ENCODE measurements at regions not wholly inside any gene's neighbourhood (a gene's known extent, or its start where the extent isn't known, plus 50 kb on each side); places are given as distances from the start of the nearest gene placed in this dataset.

GRCh38 chr3:20346369-20346768 lies 160.4 kb upstream of the SGO1 start:
- H4K91ac ChIP-seq (ENCODE audit: insufficient read length, low read depth, low read length): no peak overlapping the region
- no peak overlapping the region for H3K56ac ChIP-seq (ENCODE audit: insufficient read length, low read depth, low read length)
- no peak overlapping the region for H4K8ac ChIP-seq (replicated peaks; ENCODE audit: insufficient read length, low read depth, low read length)
- H3K9me3 ChIP-seq (ENCODE audit: control insufficient read depth, low read depth, low read length): no peaks in the 10 kb centered on the region
- H3K9ac ChIP-seq (ENCODE audit: extremely low read depth, insufficient read length, low read length): no peak overlapping the region
- no peak overlapping the region for H2BK5ac ChIP-seq (ENCODE audit: insufficient read length, low read length)
- Mint-ChIP-seq H3K4me1 (peaks cover 31 to 32% of the 10 kb centered on the region in 2 experiments), H3K36me3 (ENCODE audit: insufficient read depth in 1 of 3, low read depth in 3 of 3) (peaks cover 3 to 9% (median 8%) of the 10 kb centered on the region in 3 experiments; a peak in 5 of 7 replicates), H3K4me3 (no peak overlapping the region), H3K9me3 (peaks cover 6 to 12% of the 10 kb centered on the region in 2 experiments; a peak in 3 of 5 replicates), H3K27ac (no peak overlapping the region), H3K27me3 (ENCODE audit: low read depth) (no peaks in the 10 kb centered on the region; the same call in 1 of the 2 replicates)
- H2AFZ ChIP-seq (ENCODE audit: low read length): no peak overlapping the region
- no peak overlapping the region for H2AK5ac ChIP-seq (ENCODE audit: insufficient read length, low read length)
- no peaks in the 10 kb centered on the region for H3K79me2 ChIP-seq (ENCODE audit: insufficient read depth, low read length)
- H3T11ph ChIP-seq (ENCODE audit: low read length): no peak overlapping the region
- peaks cover 3% of the 10 kb centered on the region; the same call in 1 of the 2 replicates for H3K4me1 ChIP-seq (ENCODE audit: insufficient read depth, low read length)
- H4K5ac ChIP-seq (ENCODE audit: insufficient read length, low read depth, low read length): no peak overlapping the region
- no peak overlapping the region for H3K14ac ChIP-seq (ENCODE audit: insufficient read depth, low read length)
- H3K23ac ChIP-seq (ENCODE audit: insufficient read length, low read depth, low read length): no peak overlapping the region
- H4K20me1 ChIP-seq (ENCODE audit: control insufficient read depth, insufficient read depth, insufficient read length): no peaks in the 10 kb centered on the region
- H2BK12ac ChIP-seq (ENCODE audit: insufficient read length, low read depth, low read length): no peak overlapping the region
- WGBS (ENCODE audit: extremely low coverage, insufficient read length, low lambda C conversion rate): no CpG with 5 or more reads among the region's 1 CpG
- DNase-seq: no peak
- H3K4me2 ChIP-seq (ENCODE audit: insufficient read depth, insufficient read length, low read length): no peak overlapping the region
- H3K23me2 ChIP-seq (ENCODE audit: insufficient read length, low read depth, low read length, poor library complexity, severe bottlenecking): no peaks in the 10 kb centered on the region
- TF ChIP-seq CTCF (conservative IDR thresholded peaks at IDR 0.05): no peak
- no peaks in the 10 kb centered on the region for H3K27me3 ChIP-seq (ENCODE audit: insufficient read depth, low read length)
- H3K18ac ChIP-seq (ENCODE audit: insufficient read length, low read depth, low read length): no peak overlapping the region
- no peaks in the 10 kb centered on the region for H3K79me1 ChIP-seq (ENCODE audit: insufficient read depth, low read depth, low read length, poor library complexity, severe bottlenecking)
- no peak overlapping the region for H2BK20ac ChIP-seq (ENCODE audit: low read depth, low read length, poor library complexity, severe bottlenecking)
- no peak overlapping the region for H3K27ac ChIP-seq (ENCODE audit: insufficient read length, low read depth, low read length)
- H2BK120ac ChIP-seq (ENCODE audit: low read depth, low read length, poor library complexity, severe bottlenecking): no peak overlapping the region
- H3K4ac ChIP-seq (ENCODE audit: low read depth, low read length): no peak overlapping the region
- H2BK15ac ChIP-seq (ENCODE audit: low read depth, low read length): no peak overlapping the region

Measured in H9 (cell line).